ENCODE measurements at regions not wholly inside any gene's neighbourhood (a gene's known extent, or its start where the extent isn't known, plus 50 kb on each side); places are given as distances from the start of the nearest gene placed in this dataset.

DNA sequence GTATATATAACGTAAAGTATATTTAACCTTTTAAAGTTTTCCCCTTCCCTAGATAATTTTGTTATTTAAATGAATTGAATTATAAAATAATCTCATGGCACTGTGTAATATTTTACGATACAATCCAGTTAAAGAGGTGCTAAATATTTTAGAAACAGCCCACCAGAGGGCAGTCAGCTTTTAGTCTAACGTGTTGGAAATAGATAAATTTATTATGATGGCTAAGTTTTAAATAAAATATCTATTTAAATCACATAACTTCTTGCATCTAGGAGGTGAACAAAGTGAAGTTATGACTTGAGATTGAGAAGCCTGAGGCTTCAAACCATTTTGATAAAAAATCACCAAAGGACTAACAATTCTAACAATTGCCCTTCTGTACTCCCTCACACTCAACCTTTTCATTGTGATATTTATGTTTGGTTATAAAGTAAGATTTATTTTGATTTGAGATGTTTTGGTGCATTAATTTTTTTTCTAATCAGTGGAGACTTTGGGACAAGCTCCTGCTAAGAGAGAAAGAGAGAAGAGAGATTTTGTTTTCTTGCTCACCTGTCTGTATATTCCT is 171.5 kb upstream of the SP4 start:
- DNase-seq (ENCODE audit: low read depth), result peak; percentile 49
- Histone ChIP-seq H3K36me3 (ENCODE audit: control insufficient read depth, insufficient read depth, low read length) (no peaks in the 10 kb centered on the region), H3K4me3 (ENCODE audit: low read depth, low read length) (no peak overlapping the region), H3K27me3 (ENCODE audit: control insufficient read depth, insufficient read depth, low read length) (peaks cover 3% of the 10 kb centered on the region)
- FAIRE-seq, result no peak
- TF ChIP-seq, protein P1, sequence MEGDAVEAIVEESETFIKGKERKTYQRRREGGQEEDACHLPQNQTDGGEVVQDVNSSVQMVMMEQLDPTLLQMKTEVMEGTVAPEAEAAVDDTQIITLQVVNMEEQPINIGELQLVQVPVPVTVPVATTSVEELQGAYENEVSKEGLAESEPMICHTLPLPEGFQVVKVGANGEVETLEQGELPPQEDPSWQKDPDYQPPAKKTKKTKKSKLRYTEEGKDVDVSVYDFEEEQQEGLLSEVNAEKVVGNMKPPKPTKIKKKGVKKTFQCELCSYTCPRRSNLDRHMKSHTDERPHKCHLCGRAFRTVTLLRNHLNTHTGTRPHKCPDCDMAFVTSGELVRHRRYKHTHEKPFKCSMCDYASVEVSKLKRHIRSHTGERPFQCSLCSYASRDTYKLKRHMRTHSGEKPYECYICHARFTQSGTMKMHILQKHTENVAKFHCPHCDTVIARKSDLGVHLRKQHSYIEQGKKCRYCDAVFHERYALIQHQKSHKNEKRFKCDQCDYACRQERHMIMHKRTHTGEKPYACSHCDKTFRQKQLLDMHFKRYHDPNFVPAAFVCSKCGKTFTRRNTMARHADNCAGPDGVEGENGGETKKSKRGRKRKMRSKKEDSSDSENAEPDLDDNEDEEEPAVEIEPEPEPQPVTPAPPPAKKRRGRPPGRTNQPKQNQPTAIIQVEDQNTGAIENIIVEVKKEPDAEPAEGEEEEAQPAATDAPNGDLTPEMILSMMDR (IDR thresholded peaks at IDR 0.05; ENCODE audit: insufficient read depth, low read length, severe bottlenecking), result peak; percentile 30

DNA sequence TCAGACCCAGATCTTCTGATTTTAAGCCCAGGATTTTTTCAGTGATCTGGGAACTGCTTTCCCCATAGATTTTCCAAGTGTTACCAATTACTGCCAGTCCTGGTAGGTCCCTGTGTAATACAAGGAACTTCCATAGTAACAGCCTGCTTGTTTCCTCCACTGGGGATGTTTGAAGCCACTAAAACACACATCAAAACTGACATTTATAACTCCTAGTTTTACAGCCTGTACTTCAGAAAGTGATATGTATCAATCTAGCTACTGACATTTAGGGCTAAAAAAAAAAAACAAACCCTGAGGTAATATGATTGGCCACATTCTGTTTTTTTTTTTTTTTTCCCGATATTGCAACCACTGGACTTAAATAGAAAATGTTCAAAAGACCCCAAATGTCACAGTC is 166.9 kb upstream of the SP4 start:
- no peaks in the 10 kb centered on the region for H3K27me3 ChIP-seq (ENCODE audit: control insufficient read depth, insufficient read depth, low read length)
- FAIRE-seq (no peak), DNase-seq (ENCODE audit: low read depth) (no peak)
- H3K36me3 ChIP-seq (ENCODE audit: control insufficient read depth, insufficient read depth, low read length), result no peaks in the 10 kb centered on the region
- TF ChIP-seq, protein P1 (IDR thresholded peaks at IDR 0.05; ENCODE audit: insufficient read depth, low read length, severe bottlenecking), result no peak
- H3K4me3 ChIP-seq (ENCODE audit: low read depth, low read length), result no peak overlapping the region

DNA sequence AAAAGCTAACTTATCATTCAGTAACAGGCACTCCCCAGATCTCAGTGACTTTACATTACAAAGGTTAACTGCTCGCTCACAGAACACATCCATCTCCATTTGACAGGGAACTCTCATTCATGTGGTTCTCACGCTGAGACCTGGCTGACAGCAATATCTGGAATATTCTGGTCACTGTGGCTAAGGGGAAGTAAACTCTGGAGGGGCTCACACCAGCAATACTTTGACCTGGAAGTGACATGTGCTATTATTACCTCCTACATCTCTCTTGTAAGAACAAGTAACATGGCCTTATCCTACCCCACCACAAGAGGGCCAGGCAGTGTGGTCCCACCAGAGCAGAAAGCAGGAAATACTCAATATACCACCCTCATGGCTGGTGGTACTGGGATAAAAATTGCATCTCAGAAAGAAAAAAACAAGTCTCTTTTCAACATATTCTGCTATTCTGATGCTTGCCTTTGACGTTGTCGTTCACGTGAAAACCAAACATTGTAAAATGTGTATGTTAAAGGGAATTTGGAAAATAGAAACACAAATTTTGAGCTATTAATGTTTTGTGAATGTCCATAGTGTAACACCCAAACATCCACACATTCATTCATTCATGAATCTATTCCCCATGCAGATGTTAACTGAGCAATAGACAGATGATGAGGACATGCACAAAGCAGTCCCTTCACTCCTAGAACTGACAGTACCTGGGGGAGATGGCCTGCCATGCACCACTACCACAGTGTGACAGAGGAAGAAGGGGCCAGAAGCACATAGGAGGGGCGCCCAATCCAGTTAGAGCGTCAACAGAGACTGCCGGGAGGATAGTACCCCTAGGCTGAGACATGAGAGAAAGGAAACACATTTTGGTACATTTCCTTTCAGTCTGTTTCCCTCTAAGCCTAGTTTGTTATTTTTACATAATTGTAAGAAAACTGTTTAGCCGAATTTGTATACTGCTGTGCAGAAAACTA is 166.0 kb upstream of the SP4 start:
- TF ChIP-seq, protein P1 (IDR thresholded peaks at IDR 0.05; ENCODE audit: insufficient read depth, low read length, severe bottlenecking), result peak; percentile 52
- FAIRE-seq, result peak; percentile 81
- H3K36me3 ChIP-seq (ENCODE audit: control insufficient read depth, insufficient read depth, low read length), result no peaks in the 10 kb centered on the region
- DNase-seq (ENCODE audit: low read depth), result peak; percentile 37
- H3K27me3 ChIP-seq (ENCODE audit: control insufficient read depth, insufficient read depth, low read length), result no peaks in the 10 kb centered on the region
- no peak overlapping the region for H3K4me3 ChIP-seq (ENCODE audit: low read depth, low read length)

DNA sequence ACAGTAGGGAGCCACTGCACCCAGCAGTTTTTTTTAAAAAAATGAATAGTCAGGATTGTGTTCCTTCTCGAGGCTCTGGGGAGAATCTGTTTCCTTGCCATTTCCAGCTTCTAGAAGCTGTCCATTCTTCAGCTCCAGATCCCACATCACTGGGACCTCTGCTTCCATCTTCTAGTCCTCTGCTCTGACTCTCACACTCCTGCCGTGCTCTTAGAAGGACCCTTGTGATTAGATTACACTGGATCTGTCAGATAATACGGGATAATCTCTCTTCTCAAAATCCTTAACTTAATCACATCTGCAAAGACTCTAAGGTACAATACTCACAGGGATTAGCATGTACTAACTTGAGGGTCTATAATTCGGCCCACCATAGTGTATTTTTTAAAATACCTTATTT is 158.9 kb upstream of the SP4 start:
- DNase-seq (ENCODE audit: low read depth) (no peak), FAIRE-seq (no peak)
- Histone ChIP-seq H3K4me3 (ENCODE audit: low read depth, low read length) (no peak overlapping the region), H3K27me3 (ENCODE audit: control insufficient read depth, insufficient read depth, low read length) (no peaks in the 10 kb centered on the region), H3K36me3 (ENCODE audit: control insufficient read depth, insufficient read depth, low read length) (no peaks in the 10 kb centered on the region)
- TF ChIP-seq, protein P1 (IDR thresholded peaks at IDR 0.05; ENCODE audit: insufficient read depth, low read length, severe bottlenecking), result no peak

DNA sequence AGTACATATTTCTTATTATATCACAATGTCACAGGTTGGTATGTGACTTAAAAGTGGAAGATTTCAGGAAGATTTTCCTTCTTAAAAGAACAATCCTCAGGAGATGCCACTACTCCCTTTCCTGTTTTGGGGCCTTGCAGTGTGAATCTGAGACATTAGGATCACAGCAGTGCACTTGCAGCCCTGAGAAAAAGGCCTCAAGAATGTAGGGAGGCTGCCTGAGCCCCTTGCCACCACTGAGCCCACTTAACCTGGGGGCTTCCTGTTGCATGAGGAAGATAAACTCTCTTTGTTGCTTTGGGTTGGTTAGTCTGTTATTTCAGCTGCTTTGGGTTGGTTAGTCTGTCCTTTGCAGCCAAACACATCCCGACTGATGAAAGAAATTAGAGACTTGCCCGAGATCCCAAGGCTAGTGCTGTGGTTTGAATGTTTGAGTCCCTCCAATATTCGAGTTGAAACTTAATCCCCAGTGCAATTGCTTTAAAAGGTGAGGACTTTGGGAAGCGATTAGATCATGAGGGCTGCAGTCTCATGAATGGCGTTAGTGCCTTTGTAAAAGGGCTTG is 151.3 kb upstream of the SP4 start:
- no peak for FAIRE-seq
- no peak for DNase-seq (ENCODE audit: low read depth)
- Histone ChIP-seq H3K27me3 (ENCODE audit: control insufficient read depth, insufficient read depth, low read length) (no peaks in the 10 kb centered on the region), H3K4me3 (ENCODE audit: low read depth, low read length) (no peak overlapping the region), H3K36me3 (ENCODE audit: control insufficient read depth, insufficient read depth, low read length) (no peaks in the 10 kb centered on the region)
- TF ChIP-seq, protein P1 (IDR thresholded peaks at IDR 0.05; ENCODE audit: insufficient read depth, low read length, severe bottlenecking), result no peak
